IMR-90 (cell line): ENCODE measurements at regions not wholly inside any gene's neighbourhood (a gene's known extent, or its start where the extent isn't known, plus 50 kb on each side); places are given as distances from the start of the nearest gene placed in this dataset.

ENCODE experiments used
- ATAC-seq: fragments of 200-7000 bp; cut with Tn5 transposase; 2 replicates; pipeline ENCODE4 v1.9.1; 2020; ENCODE audit warnings: low read depth, mild to moderate bottlenecking, moderate library complexity
- BruUV-seq: library from RNA; stranded (reverse); fragments of 400-500 nt; replicated peaks from 2 replicates; lab custom pipeline; 2021; lab: Mats Ljungman, UMichigan
- CTCF ChIA-PET: fragments of 300-600 bp; formaldehyde crosslinking; extraction: SDS; loops from one replicate; lab custom pipeline; 2021; ENCODE audit warnings: antibody characterized with exemption; lab: Yijun Ruan, JAX
- POLR2A ChIA-PET: fragments of 300-600 bp; sonication (Branson Sonifier 250); formaldehyde crosslinking; loops from one replicate; lab custom pipeline; 2022; ENCODE audit warnings: antibody characterized with exemption; ENCODE audit not compliant: unreplicated experiment; lab: Charles Lee
- DNase-seq: peaks from one replicate; pipeline ENCODE4 v3.0.0; 2013
- H2AFZ ChIP-seq: replicated peaks from 2 replicates; pipeline ENCODE3; 2013; ENCODE audit warnings: low read length, mild to moderate bottlenecking; ENCODE audit not compliant: poor library complexity
- H2AK5ac ChIP-seq: 2 replicates; pipeline ENCODE4 v1.6.1; 2013; ENCODE audit warnings: low read depth, low read length, inconsistent platforms
- H2AK9ac ChIP-seq: replicated peaks from 2 replicates; pipeline ENCODE3; 2013; ENCODE audit warnings: mild to moderate bottlenecking, low read depth, low read length, moderate library complexity; ENCODE audit not compliant: poor library complexity
- H2BK120ac ChIP-seq: 2 replicates; pipeline ENCODE4 v1.6.1; 2013; ENCODE audit warnings: low read depth, low read length, inconsistent platforms
- H2BK15ac ChIP-seq: 3 replicates; pipeline ENCODE4 v1.6.1; 2013; ENCODE audit warnings: low read depth, low read length, inconsistent platforms
- H2BK20ac ChIP-seq: 2 replicates; pipeline ENCODE4 v1.6.1; 2013; ENCODE audit warnings: low read depth, mild to moderate bottlenecking, inconsistent platforms, low read length, moderate library complexity
- H2BK5ac ChIP-seq: 2 replicates; pipeline ENCODE4 v1.6.1; 2013; ENCODE audit warnings: mild to moderate bottlenecking, low read depth, low read length, inconsistent platforms; ENCODE audit not compliant: poor library complexity, severe bottlenecking
- H3K14ac ChIP-seq: replicated peaks from 2 replicates; pipeline ENCODE4 v1.6.1; 2013; ENCODE audit warnings: low read depth, low read length, inconsistent platforms
- H3K18ac ChIP-seq: 2 replicates; pipeline ENCODE4 v1.6.1; 2013; ENCODE audit warnings: low read depth, low read length, control low read depth
- H3K23ac ChIP-seq: 2 replicates; pipeline ENCODE4 v1.6.1; 2013; ENCODE audit warnings: low read depth, low read length, inconsistent platforms
- H3K27ac ChIP-seq: 2 replicates; pipeline ENCODE4 v1.5.1; 2013; ENCODE audit warnings: mild to moderate bottlenecking, control low read depth, low read length; ENCODE audit not compliant: insufficient read depth
- H3K27me3 ChIP-seq: 2 replicates; pipeline ENCODE4 v1.6.1; 2013; ENCODE audit warnings: low read length; ENCODE audit not compliant: control insufficient read depth, insufficient read depth
- H3K36me3 ChIP-seq: 2 replicates; pipeline ENCODE4 v1.6.1; 2013; ENCODE audit warnings: low read length, mixed read lengths; ENCODE audit not compliant: control insufficient read depth, insufficient read depth
- H3K4ac ChIP-seq: 2 replicates; pipeline ENCODE4 v1.6.1; 2013; ENCODE audit warnings: low read depth, low read length, inconsistent platforms
- H3K4me1 ChIP-seq: 2 replicates; pipeline ENCODE4 v1.6.1; 2013; ENCODE audit warnings: low read length, mixed read lengths; ENCODE audit not compliant: control insufficient read depth, insufficient read depth
- H3K4me2 ChIP-seq: 2 replicates; pipeline ENCODE4 v1.6.1; 2013; ENCODE audit warnings: low read depth, mild to moderate bottlenecking, control low read depth, low read length, moderate library complexity
- H3K4me3 ChIP-seq: 2 replicates; pipeline ENCODE4 v1.5.1; 2013; ENCODE audit warnings: low read depth, mild to moderate bottlenecking, control low read depth, low read length, moderate library complexity; ENCODE audit not compliant: insufficient read depth
- H3K56ac ChIP-seq: 2 replicates; pipeline ENCODE4 v1.6.1; 2013; ENCODE audit warnings: low read length, inconsistent platforms; ENCODE audit not compliant: insufficient read depth; ENCODE audit errors: extremely low read depth
- H3K79me1 ChIP-seq, 2 experiments: 2 replicates each; pipeline ENCODE4 v1.6.1; 2013; ENCODE audit warnings: low read length in 2 of 2, inconsistent platforms in 1 of 2, low read depth in 1 of 2
- H3K9ac ChIP-seq: 2 replicates; pipeline ENCODE4 v1.6.1; 2013; ENCODE audit warnings: low read depth, low read length, control low read depth
- H3K9me1 ChIP-seq: 2 replicates; pipeline ENCODE4 v1.6.1; 2013; ENCODE audit warnings: low read length, inconsistent platforms; ENCODE audit not compliant: insufficient read depth
- H3K9me3 ChIP-seq: 2 replicates; pipeline ENCODE4 v1.6.1; 2013; ENCODE audit warnings: low read length; ENCODE audit not compliant: control insufficient read depth, insufficient read depth
- H4K20me1 ChIP-seq: 2 replicates; pipeline ENCODE4 v1.6.1; 2013; ENCODE audit warnings: low read length, inconsistent platforms; ENCODE audit not compliant: insufficient read depth
- H4K5ac ChIP-seq: 2 replicates; pipeline ENCODE4 v1.6.1; 2013; ENCODE audit warnings: mild to moderate bottlenecking, low read depth, low read length, control low read depth
- H4K8ac ChIP-seq, 2 experiments: 2 replicates each; pipeline ENCODE4 v1.6.1; 2013; ENCODE audit warnings: low read depth in 2 of 2, low read length in 2 of 2, control low read depth in 1 of 2, inconsistent platforms in 1 of 2
- H4K91ac ChIP-seq: 2 replicates; pipeline ENCODE4 v1.6.1; 2013; ENCODE audit warnings: low read depth, low read length, inconsistent platforms; ENCODE audit not compliant: insufficient read depth
- BHLHE40 ChIP-seq: fragments of 150-350 bp; IDR thresholded peaks from 2 replicates; pipeline ENCODE4 v1.6.1; 2016; ENCODE audit warnings: mild to moderate bottlenecking, low read depth, low read length
- CEBPB ChIP-seq: IDR thresholded peaks from 2 replicates; pipeline ENCODE4 v1.6.1; 2012; ENCODE audit warnings: low read depth, low read length, improper control_type of control experiment
- CHD1 ChIP-seq: IDR thresholded peaks from 2 replicates; pipeline ENCODE4 v1.6.1; 2012; ENCODE audit warnings: low read depth, low read length, improper control_type of control experiment
- CTCF ChIP-seq: conservative IDR thresholded peaks from 2 replicates; pipeline ENCODE4 v1.5.1; 2012; ENCODE audit warnings: mild to moderate bottlenecking, low read depth, low read length, improper control_type of control experiment
- FOS ChIP-seq: fragments of 150-350 bp; IDR thresholded peaks from 2 replicates; pipeline ENCODE4 v1.6.1; 2016; ENCODE audit warnings: low read depth, low read length
- MAFK ChIP-seq: IDR thresholded peaks from 2 replicates; pipeline ENCODE4 v1.6.1; 2012; ENCODE audit warnings: low read depth, low read length, improper control_type of control experiment
- MAZ ChIP-seq: IDR thresholded peaks from 2 replicates; pipeline ENCODE4 v1.6.1; 2012; ENCODE audit warnings: low read depth, mild to moderate bottlenecking, low read length, improper control_type of control experiment, moderate library complexity, borderline replicate concordance
- MXI1 ChIP-seq: IDR thresholded peaks from 2 replicates; pipeline ENCODE4 v1.6.1; 2012; ENCODE audit warnings: low read depth, mild to moderate bottlenecking, low read length, moderate library complexity, borderline replicate concordance
- NFE2L2 ChIP-seq: fragments of 150-350 bp; IDR thresholded peaks from 2 replicates; pipeline ENCODE4 v1.6.1; 2016; ENCODE audit warnings: low read depth, mild to moderate bottlenecking, low read length
- POLR2A ChIP-seq: IDR thresholded peaks from 2 replicates; pipeline ENCODE4 v1.6.1; 2012; ENCODE audit warnings: mild to moderate bottlenecking, low read depth, low read length
- RAD21 ChIP-seq: IDR thresholded peaks from 2 replicates; pipeline ENCODE4 v1.6.1; 2012; ENCODE audit warnings: low read length, improper control_type of control experiment
- RCOR1 ChIP-seq: IDR thresholded peaks from 2 replicates; pipeline ENCODE4 v1.6.1; 2012; ENCODE audit warnings: mild to moderate bottlenecking, low read length, improper control_type of control experiment; ENCODE audit not compliant: insufficient replicate concordance
- RFX5 ChIP-seq: IDR thresholded peaks from 2 replicates; pipeline ENCODE4 v1.8.0; 2012; ENCODE audit warnings: low read depth, mild to moderate bottlenecking, low read length, moderate library complexity
- WGBS, 2 experiments: methylation state at CpG; one replicate each; pipeline versions ENCODE4 v1.1.5 to v1.1.7; 2013; ENCODE audit warnings: missing lambda C conversion rate in 2 of 2; ENCODE audit not compliant: insufficient read length in 1 of 2; ENCODE audit errors: extremely low coverage in 2 of 2; 5-methylcytosine and 5-hydroxymethylcytosine counted together
- dilution Hi-C: fragments of 300-500 bp; cut with HindIII; formaldehyde crosslinking; loops from one replicate; pipeline ENCODE4 v1.14.3; 2018; ENCODE audit warnings: low sequenced_read_pairs; ENCODE audit not compliant: unreplicated experiment
- in situ Hi-C: fragments of 300-500 bp; cut with MboI; formaldehyde crosslinking; loops from 3 replicates; pipeline ENCODE4 v1.14.3; 2019; ENCODE audit warnings: low sequenced_read_pairs, inconsistent platforms, mixed read lengths
- intact Hi-C: fragments of 100-400 bp; cut with micrococcal nuclease; formaldehyde crosslinking; loops from 2 replicates; pipeline ENCODE4 v1.10.0; 2022
- TF ChIP-seq, protein P1 (sequence below): fragments of 150-350 bp; IDR thresholded peaks from 2 replicates; pipeline ENCODE4 v1.6.1; 2016; ENCODE audit warnings: low read depth, mild to moderate bottlenecking, low read length, moderate library complexity, borderline replicate concordance
- TF ChIP-seq, protein P2 (sequence below): fragments of 150-350 bp; IDR thresholded peaks from 2 replicates; pipeline ENCODE4 v1.6.1; 2017; ENCODE audit warnings: mild to moderate bottlenecking, antibody characterized with exemption, low read length, low read depth

DNA sequence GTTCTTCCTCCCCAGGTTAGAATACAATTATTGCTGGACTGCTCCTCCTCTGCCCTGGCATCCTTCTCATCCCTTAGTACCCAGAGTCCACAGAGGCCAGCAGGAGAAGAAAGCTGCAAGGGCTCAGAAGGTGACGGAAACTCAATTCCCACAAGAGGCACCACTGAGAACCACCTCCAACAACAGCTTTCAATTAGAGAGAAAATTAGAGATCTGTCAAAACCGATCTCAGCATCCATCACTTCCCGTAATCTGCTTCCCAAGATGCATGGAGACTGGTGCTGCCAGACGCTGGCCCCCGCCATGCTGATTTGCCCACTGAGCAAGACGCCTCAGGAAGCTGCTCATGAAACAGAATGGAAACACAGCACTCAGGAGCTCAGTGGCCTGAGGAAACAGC lies 135.0 kb upstream of the PRICKLE2 start:
- no peak overlapping the region for H3K27ac ChIP-seq
- H3K4me3 ChIP-seq, result no peak overlapping the region
- no peak overlapping the region for H3K23ac ChIP-seq
- H3K4ac ChIP-seq, result no peak overlapping the region; the same call in 1 of the 2 replicates
- H3K14ac ChIP-seq, result no peak overlapping the region
- H3K56ac ChIP-seq, result no peak overlapping the region
- H3K9ac ChIP-seq, result no peak overlapping the region
- in situ Hi-C loops (no loop called here), dilution Hi-C loops (no loop called here), intact Hi-C loops (no loop called here)
- peaks cover 4% of the 10 kb centered on the region for H3K4me1 ChIP-seq
- H2BK120ac ChIP-seq, result no peak overlapping the region
- no peaks in the 10 kb centered on the region; a peak in 1 of 4 replicates for H3K79me1 ChIP-seq
- no peaks in the 10 kb centered on the region for H4K20me1 ChIP-seq
- H2AK9ac ChIP-seq, result no peak overlapping the region
- ChIA-PET POLR2A (no interaction called here), CTCF (interaction anchor here (1.0 to 1.1 kb wide), 2 partner anchors 9 to 24 kb away, joined by 3 read pairs; no protein-coding TSS in a partner anchor)
- H4K5ac ChIP-seq, result no peak overlapping the region
- no peak overlapping the region for H2BK5ac ChIP-seq
- no peak overlapping the region for H3K4me2 ChIP-seq
- ATAC-seq (no peak), DNase-seq (no peak)
- no peak overlapping the region for H2AK5ac ChIP-seq
- H3K27me3 ChIP-seq, result no peaks in the 10 kb centered on the region
- H4K8ac ChIP-seq, result no peak overlapping the region
- no peak overlapping the region for H2BK20ac ChIP-seq
- H3K18ac ChIP-seq, result no peak overlapping the region
- H3K9me3 ChIP-seq, result no peaks in the 10 kb centered on the region
- BruUV-seq, result no TSS peak
- no peak overlapping the region for H4K91ac ChIP-seq
- H2AFZ ChIP-seq, result no peak overlapping the region
- H3K36me3 ChIP-seq, result no peaks in the 10 kb centered on the region
- TF ChIP-seq CEBPB (no peak), CTCF (no peak), RAD21 (no peak), CHD1 (no peak), RCOR1 (no peak), MXI1 (no peak), FOS (no peak), MAZ (no peak), POLR2A (no peak), MAFK (no peak), RFX5 (no peak), BHLHE40 (no peak), NFE2L2 (no peak)
- TF ChIP-seq, protein P1, sequence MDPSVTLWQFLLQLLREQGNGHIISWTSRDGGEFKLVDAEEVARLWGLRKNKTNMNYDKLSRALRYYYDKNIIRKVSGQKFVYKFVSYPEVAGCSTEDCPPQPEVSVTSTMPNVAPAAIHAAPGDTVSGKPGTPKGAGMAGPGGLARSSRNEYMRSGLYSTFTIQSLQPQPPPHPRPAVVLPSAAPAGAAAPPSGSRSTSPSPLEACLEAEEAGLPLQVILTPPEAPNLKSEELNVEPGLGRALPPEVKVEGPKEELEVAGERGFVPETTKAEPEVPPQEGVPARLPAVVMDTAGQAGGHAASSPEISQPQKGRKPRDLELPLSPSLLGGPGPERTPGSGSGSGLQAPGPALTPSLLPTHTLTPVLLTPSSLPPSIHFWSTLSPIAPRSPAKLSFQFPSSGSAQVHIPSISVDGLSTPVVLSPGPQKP, result no peak
- TF ChIP-seq, protein P2, sequence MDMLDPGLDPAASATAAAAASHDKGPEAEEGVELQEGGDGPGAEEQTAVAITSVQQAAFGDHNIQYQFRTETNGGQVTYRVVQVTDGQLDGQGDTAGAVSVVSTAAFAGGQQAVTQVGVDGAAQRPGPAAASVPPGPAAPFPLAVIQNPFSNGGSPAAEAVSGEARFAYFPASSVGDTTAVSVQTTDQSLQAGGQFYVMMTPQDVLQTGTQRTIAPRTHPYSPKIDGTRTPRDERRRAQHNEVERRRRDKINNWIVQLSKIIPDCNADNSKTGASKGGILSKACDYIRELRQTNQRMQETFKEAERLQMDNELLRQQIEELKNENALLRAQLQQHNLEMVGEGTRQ, result no peak
- H2BK15ac ChIP-seq, result no peak overlapping the region
- WGBS, 2 experiments, result 94% methylated on average over 5 of the region's 6 CpGs; no CpG with 5 or more reads in 1 of the 2 experiments
- H3K9me1 ChIP-seq, result peaks cover 2% of the 10 kb centered on the region
